GM12878 (cell line): ENCODE measurements at regions not wholly inside any gene's neighbourhood (a gene's known extent, or its start where the extent isn't known, plus 50 kb on each side); places are given as distances from the start of the nearest gene placed in this dataset.

ENCODE experiments used
- ATAC-seq: fragments of 200-7000 bp; cut with Tn5 transposase; 3 replicates; pipeline ENCODE4 v1.9.1; 2020; ENCODE audit warnings: mild to moderate bottlenecking, moderate library complexity
- BruUV-seq: library from RNA; stranded (reverse); fragments of 400-500 nt; replicated peaks from 2 replicates; lab custom pipeline; 2021; lab: Mats Ljungman, UMichigan
- CTCF ChIA-PET: fragments of 300-600 bp; sonication (Branson Sonifier 250); formaldehyde crosslinking; extraction: SDS; loops from one replicate; lab custom pipeline; 2021; ENCODE audit warnings: inconsistent platforms; lab: Yijun Ruan, JAX
- POLR2A ChIA-PET: fragments of 350-600 bp; formaldehyde crosslinking; extraction: SDS; loops from one replicate; lab custom pipeline; 2021; ENCODE audit warnings: inconsistent platforms; lab: Charles Lee
- RAD21 ChIA-PET: fragments of 300-600 bp; sonication (Branson Sonifier 250); formaldehyde crosslinking; loops from one replicate; lab custom pipeline; 2023; ENCODE audit warnings: antibody characterized with exemption; ENCODE audit not compliant: unreplicated experiment; lab: Charles Lee
- SMC1A ChIA-PET: fragments of 300-600 bp; sonication (Branson Sonifier 250); formaldehyde crosslinking; loops from one replicate; lab custom pipeline; 2023; ENCODE audit not compliant: unreplicated experiment, uncharacterized antibody; lab: Charles Lee
- DNase-seq: peaks from one replicate; pipeline ENCODE4 v3.0.0-alpha.2; 2011; ENCODE audit warnings: low read depth, low spot score
- FAIRE-seq: peaks from 3 replicates; lab custom pipeline; 2011; peaks lifted over from hg19 to GRCh38; lab: Jason Lieb, UNC
- H2AFZ ChIP-seq: 2 replicates; pipeline ENCODE4 v1.6.0; 2011; ENCODE audit warnings: low read depth, low read length, control low read depth; ENCODE audit not compliant: control insufficient read depth
- H3K27ac ChIP-seq: 2 replicates; pipeline ENCODE4 v1.5.1; 2011; ENCODE audit warnings: control low read depth; ENCODE audit not compliant: control insufficient read depth, insufficient read depth
- H3K27me3 ChIP-seq, 2 experiments: replicated peaks in 1 of 2; 2 replicates each; pipeline versions ENCODE4 v1.6.0 to v1.6.1; 2011; ENCODE audit warnings: low read length in 1 of 2; ENCODE audit not compliant: control insufficient read depth in 2 of 2, insufficient read depth in 2 of 2
- H3K36me3 ChIP-seq, 2 experiments: 2 replicates each; pipeline ENCODE4 v1.5.1; 2011; ENCODE audit warnings: low read length in 1 of 2; ENCODE audit not compliant: control insufficient read depth in 2 of 2, insufficient read depth in 2 of 2
- H3K4me1 ChIP-seq: 2 replicates; pipeline ENCODE4 v1.6.1; 2011; ENCODE audit warnings: mild to moderate bottlenecking, low read length, moderate library complexity, mixed read lengths; ENCODE audit not compliant: control insufficient read depth, insufficient read depth
- H3K4me2 ChIP-seq: 2 replicates; pipeline ENCODE4 v1.6.0; 2011; ENCODE audit warnings: control low read depth; ENCODE audit not compliant: control insufficient read depth, insufficient read depth
- H3K4me3 ChIP-seq: fragments of 200-600 bp; sonication (generic); 2 replicates; pipeline ENCODE4 v1.5.1; 2016
- H3K79me2 ChIP-seq: 2 replicates; pipeline ENCODE4 v1.6.0; 2011; ENCODE audit warnings: low read length; ENCODE audit not compliant: control insufficient read depth, insufficient read depth
- H3K9ac ChIP-seq: 2 replicates; pipeline ENCODE4 v1.8.0; 2011; ENCODE audit warnings: low read length, control low read depth, mixed read lengths; ENCODE audit not compliant: control insufficient read depth, insufficient read depth
- H3K9me3 ChIP-seq: replicated peaks from 3 replicates; pipeline ENCODE4 v1.5.1; 2011; ENCODE audit warnings: mild to moderate bottlenecking, low read length; ENCODE audit not compliant: control insufficient read depth, insufficient read depth
- H4K20me1 ChIP-seq: 2 replicates; pipeline ENCODE4 v1.6.0; 2011; ENCODE audit not compliant: control insufficient read depth, insufficient read depth
- ATF3 ChIP-seq: IDR thresholded peaks from 2 replicates; pipeline ENCODE4 v1.6.1; 2011; ENCODE audit warnings: low read depth, mild to moderate bottlenecking, low read length, moderate library complexity, borderline replicate concordance; ENCODE audit errors: extremely low read depth
- BHLHE40 ChIP-seq, 2 experiments: fragments of 450-650 bp in 1 of 2; IDR thresholded peaks; 2 replicates each; pipeline ENCODE4 v1.6.1; 2011 to 2017; ENCODE audit warnings: low read depth in 2 of 2, borderline replicate concordance in 1 of 2, improper control_type of control experiment in 1 of 2, low read length in 1 of 2, mild to moderate bottlenecking in 1 of 2
- CHD1 ChIP-seq: IDR thresholded peaks from 2 replicates; pipeline ENCODE4 v1.6.1; 2012; ENCODE audit warnings: low read depth, low read length, improper control_type of control experiment
- CHD2 ChIP-seq: IDR thresholded peaks from 2 replicates; pipeline ENCODE4 v1.6.1; 2011; ENCODE audit warnings: low read depth, low read length, improper control_type of control experiment, borderline replicate concordance
- CHD4 ChIP-seq: fragments of 200-600 bp; sonication (generic); IDR thresholded peaks from 2 replicates; pipeline ENCODE4 v1.6.1; 2016; ENCODE audit warnings: mild to moderate bottlenecking
- ELK1 ChIP-seq: IDR thresholded peaks from 2 replicates; pipeline ENCODE4 v1.6.1; 2012; ENCODE audit warnings: low read depth, low read length, improper control_type of control experiment
- EZH2 ChIP-seq: IDR thresholded peaks from 2 replicates; pipeline ENCODE4 v1.6.1; 2012; ENCODE audit warnings: low read depth, mild to moderate bottlenecking, control low read depth, inconsistent platforms, low read length, borderline replicate concordance; ENCODE audit not compliant: control insufficient read depth
- FOXM1 ChIP-seq: IDR thresholded peaks from 2 replicates; pipeline ENCODE4 v1.6.1; 2012; ENCODE audit warnings: low read depth, mild to moderate bottlenecking, inconsistent platforms, low read length, moderate library complexity
- HDGF ChIP-seq: fragments of 450-650 bp; IDR thresholded peaks from 2 replicates; pipeline ENCODE4 v1.6.1; 2016; ENCODE audit warnings: antibody characterized with exemption
- IKZF1 ChIP-seq: fragments of 450-650 bp; conservative IDR thresholded peaks from 2 replicates; pipeline ENCODE4 v1.6.1; 2017; ENCODE audit warnings: antibody characterized with exemption, mild to moderate bottlenecking
- IRF4 ChIP-seq: IDR thresholded peaks from 2 replicates; pipeline ENCODE4 v1.6.1; 2011; ENCODE audit warnings: low read depth, low read length
- NFYB ChIP-seq: IDR thresholded peaks from 2 replicates; pipeline ENCODE4 v1.6.1; 2011; ENCODE audit warnings: low read depth, mild to moderate bottlenecking, low read length, improper control_type of control experiment, moderate library complexity; ENCODE audit not compliant: insufficient read depth
- PAX8 ChIP-seq: fragments of 450-650 bp; IDR thresholded peaks from 2 replicates; pipeline ENCODE4 v1.6.1; 2017; ENCODE audit warnings: mild to moderate bottlenecking, moderate library complexity
- RCOR1 ChIP-seq: conservative IDR thresholded peaks from 2 replicates; pipeline ENCODE4 v1.6.1; 2012; ENCODE audit warnings: low read depth, low read length, improper control_type of control experiment
- RFX5 ChIP-seq: IDR thresholded peaks from 2 replicates; pipeline ENCODE4 v1.6.1; 2011; ENCODE audit warnings: low read depth, low read length, improper control_type of control experiment
- SPI1 ChIP-seq: IDR thresholded peaks from 2 replicates; pipeline ENCODE4 v1.6.1; 2011; ENCODE audit warnings: low read depth, mild to moderate bottlenecking, low read length, moderate library complexity, borderline replicate concordance; ENCODE audit not compliant: insufficient read depth
- SREBF1 ChIP-seq: IDR thresholded peaks from 2 replicates; pipeline ENCODE4 v1.6.1; 2012; ENCODE audit warnings: mild to moderate bottlenecking, low read length
- STAT3 ChIP-seq: IDR thresholded peaks from 2 replicates; pipeline ENCODE4 v1.6.1; 2011; ENCODE audit warnings: low read depth, low read length, improper control_type of control experiment
- TARDBP ChIP-seq: IDR thresholded peaks from 2 replicates; pipeline ENCODE4 v1.6.1; 2016; ENCODE audit warnings: borderline replicate concordance
- USF2 ChIP-seq: IDR thresholded peaks from 2 replicates; pipeline ENCODE4 v1.6.1; 2011; ENCODE audit warnings: low read depth, low read length, improper control_type of control experiment, borderline replicate concordance
- WRNIP1 ChIP-seq: IDR thresholded peaks from 2 replicates; pipeline ENCODE4 v1.6.1; 2011; ENCODE audit warnings: low read depth, low read length, improper control_type of control experiment, borderline replicate concordance
- ZNF622 ChIP-seq: fragments of 450-650 bp; IDR thresholded peaks from 2 replicates; pipeline ENCODE4 v1.6.1; 2017; ENCODE audit warnings: mild to moderate bottlenecking, inconsistent platforms
- WGBS: methylation state at CpG from one replicate; pipeline ENCODE4 v1.1.6; 2016; ENCODE audit warnings: low lambda C conversion rate; ENCODE audit not compliant: insufficient replicate concordance, insufficient coverage; ENCODE audit errors: missing lambda C conversion rate; 5-methylcytosine and 5-hydroxymethylcytosine counted together
- in situ Hi-C: fragments of 300-500 bp; cut with MboI; formaldehyde crosslinking; loops from 9 replicates; pipeline ENCODE4 v1.14.3; 2018; ENCODE audit warnings: mixed read lengths
- intact Hi-C: fragments of 100-400 bp; cut with micrococcal nuclease; formaldehyde crosslinking; loops from one replicate; pipeline ENCODE4 v1.14.2; 2022; ENCODE audit not compliant: unreplicated experiment

DNA sequence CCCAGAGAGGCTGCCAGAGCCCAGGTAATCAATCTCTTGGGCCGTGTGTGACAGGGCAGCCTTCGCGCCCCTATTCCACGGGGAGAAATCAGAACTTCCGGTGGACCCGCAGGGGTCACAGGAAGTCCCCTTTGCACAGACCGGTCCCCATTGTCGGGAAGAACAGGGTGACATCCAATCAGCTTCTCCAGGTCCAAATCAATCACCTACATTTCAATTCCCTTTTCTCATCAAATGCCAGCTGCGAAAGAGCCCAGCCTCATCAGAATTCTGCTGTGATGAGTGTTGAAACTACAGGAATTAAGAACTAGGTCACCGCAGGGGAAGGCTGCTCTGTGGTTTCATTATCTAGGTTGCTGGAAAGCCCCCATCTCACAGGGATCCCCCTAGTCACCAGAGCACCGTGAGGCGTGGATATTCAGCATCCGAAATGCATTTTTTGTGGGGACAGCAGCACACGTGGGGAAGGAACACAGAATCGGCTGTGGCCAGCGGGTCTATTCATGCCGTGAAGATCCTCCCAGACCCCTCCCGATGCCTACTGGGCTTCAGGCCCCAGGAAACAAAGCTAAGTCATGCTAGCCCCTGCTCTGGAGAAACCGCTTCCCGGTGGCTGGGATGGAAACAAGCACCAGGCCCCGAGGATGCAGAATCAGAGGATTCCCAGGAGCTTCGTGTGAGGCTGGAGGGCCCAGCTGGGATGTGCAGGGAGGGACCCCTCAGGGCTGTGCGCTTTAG, 193.7 kb upstream of the ID2 start:
- H3K9me3 ChIP-seq: no peaks in the 10 kb centered on the region
- peak overlapping the region; percentile 80 for H3K27ac ChIP-seq
- intact Hi-C loops: loop anchor here (1.0 to 10.0 kb wide), 9 partner anchors 26 to 971 kb away; no protein-coding TSS in a partner anchor
- no peaks in the 10 kb centered on the region; a peak in 1 of 4 replicates for H3K36me3 ChIP-seq
- in situ Hi-C loops: no loop called here
- H3K9ac ChIP-seq: peak overlapping the region; percentile 77
- CTCF ChIA-PET: interaction anchor here (0.9 to 2.6 kb wide), 13 partner anchors 10 to 225 kb away, joined by 3 to 24 read pairs (median 3); partner anchors contain the start of gene ID2
- FAIRE-seq (peak; percentile 75), ATAC-seq (peak; percentile 63), DNase-seq (peak; percentile 95)
- peak overlapping the region; percentile 62 for H2AFZ ChIP-seq
- H3K79me2 ChIP-seq: peaks cover 33% of the 10 kb centered on the region
- peaks cover 19% of the 10 kb centered on the region for H3K4me1 ChIP-seq
- BruUV-seq: no TSS peak
- WGBS: 10% methylated on average over 23 of the region's 23 CpGs
- POLR2A ChIA-PET: interaction anchor here (0.9 to 6.2 kb wide), 16 partner anchors 9 to 195 kb away, joined by 3 to 40 read pairs (median 7); partner anchors contain the start of gene ID2
- H3K4me3 ChIP-seq: peak overlapping the region; percentile 75
- H4K20me1 ChIP-seq: no peaks in the 10 kb centered on the region
- H3K27me3 ChIP-seq: no peaks in the 10 kb centered on the region
- RAD21 ChIA-PET: interaction anchor here (0.7 to 5.6 kb wide), 18 partner anchors 10 to 193 kb away, joined by 3 to 77 read pairs (median 10); partner anchors contain the start of gene ID2
- H3K4me2 ChIP-seq: peak overlapping the region; percentile 77
- SMC1A ChIA-PET: interaction anchor here (0.5 to 8.2 kb wide), 21 partner anchors 10 to 612 kb away, joined by 3 to 79 read pairs (median 10); partner anchors contain the start of gene ID2
- TF ChIP-seq RFX5: 0 out of 2 replicates have a peak, but pooled peaks have one; percentile 4
- TF ChIP-seq EZH2: no peak
- TF ChIP-seq ATF3: no peak
- TF ChIP-seq PAX8: no peak
- no peak for TF ChIP-seq RCOR1
- TF ChIP-seq STAT3: no peak
- TF ChIP-seq CHD4: no peak
- peak; percentile 94 for TF ChIP-seq NFYB
- no peak for TF ChIP-seq CHD1
- TF ChIP-seq ZNF622: no peak
- no peak for TF ChIP-seq WRNIP1
- peak; percentile 80; the same call in 1 of the 2 replicates for TF ChIP-seq SPI1
- TF ChIP-seq IKZF1: peak; percentile 95
- peak; percentile 91 for TF ChIP-seq BHLHE40 (IDR thresholded peaks at IDR 0.05; ENCODE audit: borderline replicate concordance in 1 of 2, low read depth in 2 of 2, low read length in 1 of 2)
- TF ChIP-seq FOXM1: peak; percentile 96
- peak; percentile 85 for TF ChIP-seq IRF4
- peak; percentile 48 for TF ChIP-seq ELK1
- TF ChIP-seq HDGF: no peak
- TF ChIP-seq USF2: peak; percentile 43
- TF ChIP-seq TARDBP: no peak
- peak; percentile 31; the same call in 1 of the 2 replicates for TF ChIP-seq CHD2
- TF ChIP-seq SREBF1: no peak
